BJ (cell line): ENCODE measurements at regions not wholly inside any gene's neighbourhood (a gene's known extent, or its start where the extent isn't known, plus 50 kb on each side); places are given as distances from the start of the nearest gene placed in this dataset.

ENCODE experiments used
- CTCF ChIA-PET: fragments of 350-600 bp; formaldehyde crosslinking; extraction: SDS; loops from one replicate; lab custom pipeline; 2021; ENCODE audit warnings: antibody characterized with exemption, inconsistent platforms; lab: Yijun Ruan, JAX
- POLR2A ChIA-PET: fragments of 300-600 bp; sonication (Branson Sonifier 250); formaldehyde crosslinking; extraction: SDS; loops from one replicate; lab custom pipeline; 2021; ENCODE audit warnings: antibody characterized with exemption; lab: Charles Lee
- DNase-seq: peaks from one replicate; pipeline ENCODE4 v3.0.0-alpha.2; 2011; ENCODE audit warnings: low read depth
- H3K27me3 ChIP-seq: 2 replicates; pipeline ENCODE4 v1.6.0; 2011; ENCODE audit warnings: low read length; ENCODE audit not compliant: control insufficient read depth, insufficient read depth
- H3K36me3 ChIP-seq: 2 replicates; pipeline ENCODE4 v1.5.1; 2011; ENCODE audit warnings: low read length; ENCODE audit not compliant: control insufficient read depth, insufficient read depth
- H3K4me3 ChIP-seq: 2 replicates; pipeline ENCODE4 v1.5.1; 2011; ENCODE audit warnings: low read depth, mild to moderate bottlenecking, control low read depth, low read length
- CTCF ChIP-seq: IDR thresholded peaks from 2 replicates; pipeline ENCODE4 v1.5.1; 2011; ENCODE audit warnings: low read depth, mild to moderate bottlenecking, control low read depth, inconsistent platforms, low read length, moderate library complexity; ENCODE audit not compliant: insufficient read depth

- ChIA-PET POLR2A (no interaction called here), CTCF (no interaction called here)
- H3K4me3 ChIP-seq: no peak overlapping the region
- no peaks in the 10 kb centered on the region for H3K27me3 ChIP-seq
- H3K36me3 ChIP-seq: no peaks in the 10 kb centered on the region
- no peak for TF ChIP-seq CTCF
- no peak for DNase-seq
Measured at GRCh38 chr5:8788246-8788645, 757.6 kb downstream of the SEMA5A start.

- H3K36me3 ChIP-seq: no peaks in the 10 kb centered on the region
- H3K4me3 ChIP-seq: no peak overlapping the region
- TF ChIP-seq CTCF: no peak
- CTCF ChIA-PET: no interaction called here
- POLR2A ChIA-PET: no interaction called here
- no peak for DNase-seq
- no peaks in the 10 kb centered on the region for H3K27me3 ChIP-seq
Measured at GRCh38 chr5:8805653-8806052, 740.2 kb downstream of the SEMA5A start.

GRCh38 chr5:8807636-8808035, 738.2 kb downstream of the SEMA5A start:
- DNase-seq: no peak
- Histone ChIP-seq H3K27me3 (no peaks in the 10 kb centered on the region), H3K4me3 (no peak overlapping the region), H3K36me3 (no peaks in the 10 kb centered on the region)
- ChIA-PET POLR2A (no interaction called here), CTCF (no interaction called here)
- TF ChIP-seq CTCF: no peak

- ChIA-PET CTCF (no interaction called here), POLR2A (no interaction called here)
- Histone ChIP-seq H3K4me3 (no peak overlapping the region), H3K27me3 (no peaks in the 10 kb centered on the region), H3K36me3 (no peaks in the 10 kb centered on the region)
- no peak for DNase-seq
- no peak for TF ChIP-seq CTCF
Measured at GRCh38 chr5:8811581-8811980, 734.3 kb downstream of the SEMA5A start.

- CTCF ChIA-PET: no interaction called here
- no peak for DNase-seq
- POLR2A ChIA-PET: no interaction called here
Measured at GRCh38 chr5:8813180-8813579, 732.7 kb downstream of the SEMA5A start.

More at GRCh38 chr5:8813180-8813579, 732.7 kb downstream of the SEMA5A start:
- Histone ChIP-seq H3K36me3 (no peaks in the 10 kb centered on the region), H3K4me3 (no peak overlapping the region), H3K27me3 (no peaks in the 10 kb centered on the region)
- TF ChIP-seq CTCF: no peak
